ENCODE measurements at regions not wholly inside any gene's neighbourhood (a gene's known extent, or its start where the extent isn't known, plus 50 kb on each side); places are given as distances from the start of the nearest gene placed in this dataset.

GRCh38 chr11:105233285-105233684 lies 93.7 kb upstream of the CARD18 start:
- no peak for DNase-seq (ENCODE audit: low read depth)

GRCh38 chr11:105232021-105232420 lies 92.5 kb upstream of the CARD18 start:
- no peak for DNase-seq (ENCODE audit: low read depth)

- DNase-seq (ENCODE audit: low read depth), result no peak
Measured at GRCh38 chr11:105230586-105230985, 91.0 kb upstream of the CARD18 start.

- no peak for DNase-seq (ENCODE audit: low read depth)
Measured at GRCh38 chr11:105229761-105230160, 90.2 kb upstream of the CARD18 start.

- no peak for DNase-seq (ENCODE audit: low read depth)
Measured at GRCh38 chr11:105229257-105229656, 89.7 kb upstream of the CARD18 start.

- DNase-seq (ENCODE audit: low read depth), result peak; percentile 8
Measured at GRCh38 chr11:105227363-105227762, 87.8 kb upstream of the CARD18 start.

- no peak for DNase-seq (ENCODE audit: low read depth)
Measured at GRCh38 chr11:105226766-105227165, 87.2 kb upstream of the CARD18 start.

- no peak for DNase-seq (ENCODE audit: low read depth)
Measured at GRCh38 chr11:105226091-105226490, 86.5 kb upstream of the CARD18 start.

- no peak for DNase-seq (ENCODE audit: low read depth)
Measured at GRCh38 chr11:105224482-105225253, 85.1 kb upstream of the CARD18 start.

- no peak for DNase-seq (ENCODE audit: low read depth)
Measured at GRCh38 chr11:105220121-105220520, 80.6 kb upstream of the CARD18 start.

GRCh38 chr11:105219670-105220069 lies 80.1 kb upstream of the CARD18 start:
- no peak for DNase-seq (ENCODE audit: low read depth)

GRCh38 chr11:105219269-105219668 lies 79.7 kb upstream of the CARD18 start:
- DNase-seq (ENCODE audit: low read depth), result no peak

GRCh38 chr11:105215528-105215927 lies 76.0 kb upstream of the CARD18 start:
- DNase-seq (ENCODE audit: low read depth), result no peak

GRCh38 chr11:105211806-105212554 lies 72.4 kb upstream of the CARD18 start:
- no peak for DNase-seq (ENCODE audit: low read depth)

- DNase-seq (ENCODE audit: low read depth), result no peak
Measured at GRCh38 chr11:105208019-105208418, 68.5 kb upstream of the CARD18 start.

GRCh38 chr11:105206633-105207032 lies 67.1 kb upstream of the CARD18 start:
- DNase-seq (ENCODE audit: low read depth), result no peak

GRCh38 chr11:105204636-105205035 lies 65.1 kb upstream of the CARD18 start:
- DNase-seq (ENCODE audit: low read depth), result no peak

GRCh38 chr11:105203569-105204240 lies 64.1 kb upstream of the CARD18 start:
- no peak for DNase-seq (ENCODE audit: low read depth)

- DNase-seq (ENCODE audit: low read depth), result peak; percentile 73
Measured at GRCh38 chr11:105202844-105203548, 63.4 kb upstream of the CARD18 start.

- no peak for DNase-seq (ENCODE audit: low read depth)
Measured at GRCh38 chr11:105202422-105202821, 62.9 kb upstream of the CARD18 start.

- no peak for DNase-seq (ENCODE audit: low read depth)
Measured at GRCh38 chr11:105201166-105201565, 61.6 kb upstream of the CARD18 start.

Measured in HT1080 (cell line).